Ishikawa (cell line): ENCODE measurements at regions not wholly inside any gene's neighbourhood (a gene's known extent, or its start where the extent isn't known, plus 50 kb on each side); places are given as distances from the start of the nearest gene placed in this dataset.

Experiments used
- CEBPB ChIP-seq: IDR thresholded peaks from 2 replicates; pipeline ENCODE4 v1.6.1; 2012
- EP300 ChIP-seq: IDR thresholded peaks from 2 replicates; pipeline ENCODE4 v1.6.1; 2012; ENCODE audit warnings: borderline replicate concordance
- FOXM1 ChIP-seq: IDR thresholded peaks from 2 replicates; pipeline ENCODE4 v1.6.1; 2012; ENCODE audit warnings: low read depth, borderline replicate concordance
- REST ChIP-seq: IDR thresholded peaks from 2 replicates; pipeline ENCODE4 v1.6.1; 2012; ENCODE audit warnings: low read depth, mild to moderate bottlenecking
- TAF1 ChIP-seq: IDR thresholded peaks from 2 replicates; pipeline ENCODE4 v1.6.1; 2012; ENCODE audit warnings: low read depth, mild to moderate bottlenecking
- TEAD4 ChIP-seq: IDR thresholded peaks from 2 replicates; pipeline ENCODE4 v1.6.1; 2012

DNA sequence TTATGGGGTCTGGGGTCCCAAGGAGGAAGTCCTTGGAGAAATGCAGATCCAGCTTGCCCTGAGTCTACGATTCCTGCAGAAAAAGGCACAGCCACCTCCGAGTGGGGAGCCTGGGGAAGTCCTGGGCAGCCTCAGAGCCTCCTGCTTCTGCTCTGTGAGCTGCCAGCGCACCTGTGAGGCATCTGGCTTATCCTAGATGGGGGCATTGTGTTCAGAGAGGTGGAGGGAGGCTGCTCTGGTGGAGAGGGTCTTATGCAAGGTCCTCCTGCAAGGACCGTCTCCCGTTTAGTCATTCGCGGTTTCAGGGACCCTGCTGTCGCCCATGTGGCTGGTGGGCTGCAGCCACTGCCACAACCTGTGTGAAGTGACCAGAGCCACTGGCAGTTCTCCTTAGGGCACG, 53.0 kb upstream of the PRMT8 start:
- TF ChIP-seq EP300 (no peak), CEBPB (no peak), REST (no peak), TAF1 (no peak), TEAD4 (no peak), FOXM1 (no peak)
